ENCODE measurements at regions not wholly inside any gene's neighbourhood (a gene's known extent, or its start where the extent isn't known, plus 50 kb on each side); places are given as distances from the start of the nearest gene placed in this dataset.
"Not testable (repeated sequence)": the region's sequence is repeated elsewhere in the genome, so short reads cannot be mapped to it uniquely, and the experiment has no call there.

- ChIA-PET CTCF (no interaction called here), RAD21 (ENCODE audit: low non-redundant PET in 1 of 2, low total read pairs in 2 of 2, uncharacterized antibody in 2 of 2, unreplicated experiment in 2 of 2) (no interaction called here), POLR2A (no interaction called here)
- Histone ChIP-seq H4K20me1 (ENCODE audit: insufficient read depth) (no peaks in the 10 kb centered on the region), H3K4me1 (ENCODE audit: control insufficient read depth in 1 of 2, insufficient read depth in 2 of 2, low read length in 2 of 2) (no peaks in the 10 kb centered on the region), H3K36me3 (ENCODE audit: control insufficient read depth in 1 of 2, insufficient read depth in 2 of 2, low read length in 2 of 2) (no peaks in the 10 kb centered on the region), H3K27ac (ENCODE audit: low read depth, low read length) (no peak overlapping the region), H3K9me2 (ENCODE audit: insufficient read depth) (no peaks in the 10 kb centered on the region), H2AFZ (ENCODE audit: low read depth, low read length, poor library complexity, severe bottlenecking) (no peak overlapping the region), H3K9ac (ENCODE audit: low read length) (no peak overlapping the region), H3K9me3 (ENCODE audit: control insufficient read depth in 1 of 2, insufficient read depth in 1 of 2, low read depth in 1 of 2, low read length in 2 of 2) (peaks cover 8 to 17% of the 10 kb centered on the region in 2 experiments; a peak in 2 of 4 replicates), H3K79me2 (ENCODE audit: insufficient read depth, low read length) (no peaks in the 10 kb centered on the region), H3K27me3 (ENCODE audit: insufficient read depth, low read length) (no peaks in the 10 kb centered on the region), H3K4me2 (ENCODE audit: low read length) (no peak overlapping the region), H3K4me3 (replicated peaks in 1 of 2; ENCODE audit: low read depth in 1 of 2, low read length in 2 of 2) (no peak overlapping the region)
- TF ChIP-seq TCF7L2 (IDR thresholded peaks at IDR 0.05; ENCODE audit: borderline replicate concordance, extremely low read depth, insufficient read depth, insufficient read length) (no peak), ZBTB33 (IDR thresholded peaks at IDR 0.05; ENCODE audit: extremely low read depth, insufficient replicate concordance, low read length) (no peak), MAX (IDR thresholded peaks at IDR 0.05) (no peak), POLR2AphosphoS5 (IDR thresholded peaks at IDR 0.05; ENCODE audit: low read depth, low read length) (no peak)
- DNase-seq (ENCODE audit: low read depth, low spot score) (no peak), ATAC-seq (no peak)
- BruUV-seq (replicated peaks) = no TSS peak
- intact Hi-C loops (cut with micrococcal nuclease) = no loop called here
These were observed 844.5 kb upstream of the RAG2 start for GRCh38 chr11:37442576-37442975.

- H3K9me2 ChIP-seq (ENCODE audit: insufficient read depth); RAD21 ChIA-PET (ENCODE audit: low non-redundant PET in 1 of 2, low total read pairs in 2 of 2, uncharacterized antibody in 2 of 2, unreplicated experiment in 2 of 2); H3K4me3 ChIP-seq (replicated peaks in 1 of 2; ENCODE audit: low read depth in 1 of 2, low read length in 2 of 2); H3K27ac ChIP-seq (ENCODE audit: low read depth, low read length); H3K27me3 ChIP-seq (ENCODE audit: insufficient read depth, low read length); H3K9me3 ChIP-seq (ENCODE audit: control insufficient read depth in 1 of 2, insufficient read depth in 1 of 2, low read depth in 1 of 2, low read length in 2 of 2); H3K4me2 ChIP-seq (ENCODE audit: low read length); ATAC-seq; H3K36me3 ChIP-seq (ENCODE audit: control insufficient read depth in 1 of 2, insufficient read depth in 2 of 2, low read length in 2 of 2); H4K20me1 ChIP-seq (ENCODE audit: insufficient read depth); CTCF ChIA-PET; H3K79me2 ChIP-seq (ENCODE audit: insufficient read depth, low read length); DNase-seq (ENCODE audit: low read depth, low spot score); H2AFZ ChIP-seq (ENCODE audit: low read depth, low read length, poor library complexity, severe bottlenecking); POLR2A ChIA-PET; H3K9ac ChIP-seq (ENCODE audit: low read length); H3K4me1 ChIP-seq (ENCODE audit: control insufficient read depth in 1 of 2, insufficient read depth in 2 of 2, low read length in 2 of 2); intact Hi-C loops (cut with micrococcal nuclease); BruUV-seq (replicated peaks): not testable (repeated sequence)
These were observed 833.7 kb upstream of the RAG2 start for GRCh38 chr11:37431633-37432230.

GRCh38 chr11:37430966-37431632 is 833.1 kb upstream of the RAG2 start:
- H3K36me3 ChIP-seq (ENCODE audit: control insufficient read depth in 1 of 2, insufficient read depth in 2 of 2, low read length in 2 of 2); CTCF ChIA-PET; intact Hi-C loops (cut with micrococcal nuclease); H3K79me2 ChIP-seq (ENCODE audit: insufficient read depth, low read length); H3K27me3 ChIP-seq (ENCODE audit: insufficient read depth, low read length); H3K4me3 ChIP-seq (replicated peaks in 1 of 2; ENCODE audit: low read depth in 1 of 2, low read length in 2 of 2); H3K4me1 ChIP-seq (ENCODE audit: control insufficient read depth in 1 of 2, insufficient read depth in 2 of 2, low read length in 2 of 2); POLR2A ChIA-PET; H3K9me3 ChIP-seq (ENCODE audit: control insufficient read depth in 1 of 2, insufficient read depth in 1 of 2, low read depth in 1 of 2, low read length in 2 of 2); H3K4me2 ChIP-seq (ENCODE audit: low read length); H3K27ac ChIP-seq (ENCODE audit: low read depth, low read length); ATAC-seq; H2AFZ ChIP-seq (ENCODE audit: low read depth, low read length, poor library complexity, severe bottlenecking); DNase-seq (ENCODE audit: low read depth, low spot score); H4K20me1 ChIP-seq (ENCODE audit: insufficient read depth); BruUV-seq (replicated peaks); H3K9me2 ChIP-seq (ENCODE audit: insufficient read depth); RAD21 ChIA-PET (ENCODE audit: low non-redundant PET in 1 of 2, low total read pairs in 2 of 2, uncharacterized antibody in 2 of 2, unreplicated experiment in 2 of 2); H3K9ac ChIP-seq (ENCODE audit: low read length): not testable (repeated sequence)
